GM21737 (cell line): ENCODE measurements at regions not wholly inside any gene's neighbourhood (a gene's known extent, or its start where the extent isn't known, plus 50 kb on each side); places are given as distances from the start of the nearest gene placed in this dataset.
"Not testable (repeated sequence)": the region's sequence is repeated elsewhere in the genome, so short reads cannot be mapped to it uniquely, and the experiment has no call there.

ENCODE experiments used
- ATAC-seq: cut with Tn5 transposase; IDR thresholded peaks from one replicate; pipeline ENCODE4 v1.9.1; 2021; ENCODE audit warnings: mild to moderate bottlenecking, moderate library complexity; ENCODE audit not compliant: unreplicated experiment

GRCh38 chr2:16415861-16416260 is 249.8 kb downstream of the CYRIA start:
- not testable (repeated sequence) for ATAC-seq

- ATAC-seq, result no peak
Observed at GRCh38 chr2:16413947-16414346, 251.7 kb downstream of the CYRIA start.

GRCh38 chr2:16413285-16413684 is 252.3 kb downstream of the CYRIA start:
- no peak for ATAC-seq

GRCh38 chr2:16412321-16413030 is 253.2 kb downstream of the CYRIA start:
- ATAC-seq, result no peak

- ATAC-seq, result no peak
Observed at GRCh38 chr2:16411788-16412187, 253.8 kb downstream of the CYRIA start.

- no peak for ATAC-seq
Observed at GRCh38 chr2:16409849-16410248, 255.8 kb downstream of the CYRIA start.

- no peak for ATAC-seq
Observed at GRCh38 chr2:16409006-16409390, 256.6 kb downstream of the CYRIA start.

GRCh38 chr2:16408331-16409005 is 257.2 kb downstream of the CYRIA start:
- ATAC-seq, result no peak

- ATAC-seq, result no peak
Observed at GRCh38 chr2:16407358-16407757, 258.3 kb downstream of the CYRIA start.

- ATAC-seq, result no peak
Observed at GRCh38 chr2:16406496-16407289, 258.9 kb downstream of the CYRIA start.

- no peak for ATAC-seq
Observed at GRCh38 chr2:16405551-16405950, 260.1 kb downstream of the CYRIA start.

- no peak for ATAC-seq
Observed at GRCh38 chr2:16404551-16405300, 260.9 kb downstream of the CYRIA start.

GRCh38 chr2:16404146-16404545 is 261.5 kb downstream of the CYRIA start:
- no peak for ATAC-seq

GRCh38 chr2:16402891-16403290 is 262.7 kb downstream of the CYRIA start:
- no peak for ATAC-seq

- no peak for ATAC-seq
Observed at GRCh38 chr2:16401761-16402300, 263.8 kb downstream of the CYRIA start.

- ATAC-seq, result no peak
Observed at GRCh38 chr2:16400127-16400623, 265.5 kb downstream of the CYRIA start.

GRCh38 chr2:16398486-16399043 is 267.1 kb downstream of the CYRIA start:
- ATAC-seq, result no peak

GRCh38 chr2:16397681-16398475 is 267.8 kb downstream of the CYRIA start:
- ATAC-seq, result no peak

GRCh38 chr2:16396986-16397385 is 268.6 kb downstream of the CYRIA start:
- no peak for ATAC-seq
